GM19023 (cell line): ENCODE measurements at regions not wholly inside any gene's neighbourhood (a gene's known extent, or its start where the extent isn't known, plus 50 kb on each side); places are given as distances from the start of the nearest gene placed in this dataset.
"Not testable (repeated sequence)": the region's sequence is repeated elsewhere in the genome, so short reads cannot be mapped to it uniquely, and the experiment has no call there.

Experiments
- ATAC-seq: cut with Tn5 transposase; IDR thresholded peaks from one replicate; pipeline ENCODE4 v1.9.1; 2021; ENCODE audit warnings: mild to moderate bottlenecking, moderate library complexity; ENCODE audit not compliant: unreplicated experiment

DNA sequence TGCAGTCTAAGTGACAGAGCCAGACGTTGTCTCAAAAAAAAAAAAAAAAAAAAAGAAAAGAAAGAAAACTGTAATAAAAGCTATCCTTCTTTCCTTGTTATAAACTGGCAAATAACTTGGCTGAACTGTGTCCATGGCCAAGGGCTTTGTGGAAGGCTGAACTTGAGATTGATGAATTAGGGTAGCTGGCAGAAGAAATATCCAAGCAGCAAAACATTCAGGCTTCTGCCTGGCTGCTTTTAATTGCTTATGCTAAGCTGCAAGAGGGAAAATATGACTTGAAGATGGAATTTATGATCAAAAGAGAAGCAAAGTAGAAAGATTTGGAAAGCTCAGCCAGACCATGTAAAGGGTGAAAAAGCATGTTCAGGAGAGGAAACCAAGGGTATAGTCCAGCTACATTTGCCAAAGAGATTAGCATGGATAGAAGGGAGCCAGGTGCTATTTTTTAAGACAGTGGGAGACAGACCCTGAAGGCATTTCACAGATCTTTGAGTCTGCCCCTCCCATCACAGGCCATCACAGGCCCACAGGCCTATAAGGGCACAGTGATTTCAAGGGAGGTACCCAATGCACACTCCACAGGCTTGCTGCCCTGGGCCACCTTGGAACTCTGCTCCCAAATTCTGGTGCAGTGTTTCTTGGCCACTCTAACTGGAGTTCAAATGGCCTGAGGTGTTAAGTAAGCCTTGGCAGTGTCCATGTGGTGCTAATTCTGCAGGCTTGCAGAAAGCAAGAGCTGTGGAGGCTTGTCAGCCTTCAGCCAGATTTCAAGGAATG lies 226.0 kb downstream of the AEBP2 start:
- ATAC-seq, result no peak

DNA sequence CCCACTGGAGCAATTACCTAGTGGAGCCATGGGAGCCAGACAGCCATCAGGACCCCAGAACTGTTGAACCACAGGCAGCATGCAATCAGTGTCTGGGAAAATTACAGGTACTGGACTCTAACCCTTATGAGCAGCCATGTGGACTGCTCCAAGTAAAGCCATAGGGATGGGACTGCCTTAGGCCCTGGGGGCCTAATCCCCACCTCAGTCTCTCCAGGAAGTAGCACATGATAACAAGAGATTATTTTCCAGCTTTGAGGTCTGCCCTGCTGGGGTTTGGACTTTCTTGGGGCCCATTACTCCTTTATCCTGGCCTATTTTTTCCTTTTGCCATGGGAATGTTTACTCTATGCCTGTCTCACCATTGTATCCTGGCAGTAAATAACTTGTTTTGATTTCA lies 226.8 kb downstream of the AEBP2 start:
- ATAC-seq, result no peak

DNA sequence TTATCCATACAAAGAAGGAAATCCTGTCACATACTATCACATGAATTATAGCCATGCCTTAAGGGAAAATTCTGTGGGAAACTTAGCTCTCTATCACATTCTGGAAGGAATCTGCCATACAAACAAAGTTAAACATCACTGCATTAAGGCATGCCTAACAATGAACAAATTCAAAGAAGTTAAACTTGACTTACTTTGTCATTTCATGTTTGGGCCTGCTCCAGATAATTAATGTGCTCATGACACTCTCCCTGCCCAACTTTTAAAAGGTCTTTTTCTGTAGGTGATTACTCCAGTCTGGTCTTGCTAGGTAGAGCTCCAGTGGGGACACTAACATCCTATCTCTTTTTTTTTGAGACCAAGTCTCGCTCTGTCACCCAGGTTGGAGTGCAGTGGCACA lies 230.5 kb downstream of the AEBP2 start:
- no peak for ATAC-seq

DNA sequence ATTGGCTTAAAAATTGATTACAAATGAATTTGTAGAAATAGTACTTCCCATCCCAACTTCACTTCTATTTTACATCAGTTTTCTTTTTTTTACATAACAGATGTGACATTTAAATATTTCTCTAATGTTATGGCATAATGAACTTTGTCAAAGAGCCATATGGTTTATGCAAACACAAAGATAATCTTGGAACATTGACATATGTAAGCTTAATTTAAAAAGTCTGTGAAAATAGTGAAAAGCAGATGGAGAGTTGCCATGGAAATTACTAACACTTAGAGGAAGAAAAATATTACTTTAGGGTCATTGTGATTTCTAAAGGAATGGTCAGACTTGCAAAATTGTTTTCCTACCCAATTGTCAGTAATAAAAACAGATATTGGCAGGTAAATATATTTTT lies 232.4 kb downstream of the AEBP2 start:
- no peak for ATAC-seq

DNA sequence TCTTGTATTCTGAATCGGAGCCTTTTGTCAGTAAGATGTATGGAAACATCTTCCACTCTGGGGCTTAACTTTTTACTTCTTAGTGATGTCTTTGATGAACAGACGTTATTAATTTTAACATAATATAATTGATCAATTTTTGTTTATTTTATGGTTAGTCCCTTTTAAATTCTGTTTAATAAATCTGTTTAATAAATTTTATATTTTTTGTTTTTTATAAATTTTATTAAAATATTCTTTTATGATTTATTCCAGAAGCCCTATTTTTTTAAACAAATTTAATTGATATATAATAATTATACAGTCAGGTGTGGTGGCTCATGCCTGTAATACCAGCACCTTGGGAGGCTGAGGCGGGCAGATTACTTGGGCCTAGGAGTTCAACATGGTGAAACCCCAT lies 235.1 kb downstream of the AEBP2 start:
- ATAC-seq, result no peak

DNA sequence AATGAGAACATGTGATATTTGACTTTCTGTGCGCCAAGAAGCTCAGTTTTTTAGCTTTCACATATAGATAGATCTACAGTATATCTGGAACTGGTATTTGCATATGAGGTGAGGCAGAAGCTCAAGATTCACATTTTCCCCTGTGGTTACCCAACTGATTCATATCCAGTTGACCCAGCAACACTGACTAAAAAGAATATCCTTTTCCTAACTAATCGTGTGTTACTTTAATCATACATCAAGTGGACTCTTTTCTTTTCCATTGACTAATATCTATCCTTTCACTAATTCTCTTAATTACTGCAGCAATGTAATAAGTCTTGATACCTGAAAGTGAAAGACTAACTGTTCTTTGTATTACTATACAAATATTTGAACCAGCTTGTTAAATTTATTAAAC lies 236.1 kb downstream of the AEBP2 start:
- ATAC-seq, result no peak

DNA sequence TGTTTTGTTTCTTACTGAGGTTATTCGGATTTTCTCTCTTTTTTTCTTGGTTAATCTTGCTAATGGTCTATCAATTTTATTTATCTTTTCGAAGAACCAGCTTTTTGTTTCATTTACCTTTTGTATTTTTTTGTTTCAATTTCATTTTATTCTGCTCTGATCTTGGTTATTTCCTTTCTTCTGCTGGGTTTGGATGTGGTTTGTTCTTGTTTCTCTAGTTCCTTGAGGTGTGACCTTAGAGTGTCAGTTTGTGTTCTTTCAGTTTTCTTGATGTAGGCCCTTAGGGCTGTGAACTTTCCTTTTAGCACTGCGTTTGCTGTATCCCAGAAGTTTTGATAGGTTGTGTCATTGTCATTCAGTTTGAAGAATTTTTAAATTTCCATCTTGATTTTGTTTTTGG lies 239.2 kb downstream of the AEBP2 start:
- not testable (repeated sequence) for ATAC-seq

DNA sequence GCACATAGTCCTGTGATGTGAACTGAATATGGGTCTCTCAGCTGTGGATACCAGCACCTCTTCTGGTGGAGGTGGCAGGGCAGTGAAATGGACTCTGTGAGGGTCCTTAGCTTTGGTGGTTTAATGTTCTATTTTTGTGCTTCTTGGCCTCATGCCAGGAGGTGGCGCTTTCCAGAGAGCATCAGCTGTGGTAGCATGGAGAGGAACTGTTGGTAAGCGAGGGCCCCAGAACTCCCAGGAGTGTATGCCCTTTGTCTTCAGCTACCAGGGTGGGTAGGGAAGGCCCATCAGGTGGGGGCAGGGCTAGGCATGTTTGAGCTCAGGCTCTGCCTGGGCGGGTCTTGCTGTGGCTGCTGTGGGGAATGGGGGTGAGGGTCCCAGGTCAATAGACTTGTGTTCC lies 241.7 kb downstream of the AEBP2 start:
- ATAC-seq, result no peak

DNA sequence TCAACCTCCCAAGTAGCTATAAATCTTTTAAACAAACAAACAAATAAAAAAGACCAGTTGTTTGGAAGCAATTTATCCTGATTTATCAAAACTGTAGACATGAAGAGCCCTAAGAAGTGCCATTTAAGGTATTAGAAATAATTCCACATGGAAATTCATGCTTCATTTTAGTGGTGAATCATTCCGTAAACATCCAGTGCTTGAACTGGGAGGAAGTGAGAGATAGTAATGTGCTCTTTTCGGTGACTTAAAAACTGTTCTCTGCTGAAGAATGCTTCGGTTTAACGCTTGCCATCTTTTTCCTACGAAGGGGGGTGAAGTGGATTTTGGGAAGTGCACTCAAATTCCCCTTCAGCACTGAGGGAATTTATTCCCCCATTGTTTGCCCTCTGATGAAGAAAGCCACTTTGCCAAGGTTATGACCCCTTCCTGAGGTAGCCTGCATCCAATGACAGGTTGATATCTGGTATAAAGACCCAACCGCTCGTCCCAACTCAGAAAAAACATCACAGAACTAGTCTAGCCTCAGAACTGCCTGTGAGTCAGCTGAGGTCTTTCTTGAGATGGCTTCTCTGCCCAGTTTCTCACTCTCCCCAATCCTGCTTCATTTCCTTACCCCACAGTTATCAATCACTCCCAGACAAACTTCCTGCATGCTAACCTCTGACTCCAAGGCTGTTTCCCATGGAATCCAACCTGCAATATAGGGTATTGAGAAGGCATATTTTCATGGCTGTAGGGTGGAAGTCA lies 244.1 kb downstream of the AEBP2 start:
- ATAC-seq, result no peak

DNA sequence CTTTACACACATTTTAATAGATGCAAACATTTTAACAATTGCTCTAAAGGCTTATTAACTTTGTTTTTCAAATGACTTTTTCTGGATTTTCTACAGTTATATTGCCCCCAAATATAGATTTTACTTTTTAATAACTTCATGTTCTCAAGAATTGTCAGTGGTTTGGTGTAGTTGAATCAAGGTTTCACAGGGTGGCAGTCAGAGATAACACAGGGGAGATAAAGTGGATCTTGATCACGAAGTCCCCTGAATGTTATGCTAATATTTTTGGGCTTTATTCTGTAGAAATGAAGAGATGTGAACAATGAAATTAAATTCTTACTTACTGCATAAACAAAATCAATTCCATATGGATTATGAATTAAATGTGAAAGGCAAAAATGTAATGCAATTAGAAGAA lies 248.1 kb downstream of the AEBP2 start:
- ATAC-seq, result no peak

DNA sequence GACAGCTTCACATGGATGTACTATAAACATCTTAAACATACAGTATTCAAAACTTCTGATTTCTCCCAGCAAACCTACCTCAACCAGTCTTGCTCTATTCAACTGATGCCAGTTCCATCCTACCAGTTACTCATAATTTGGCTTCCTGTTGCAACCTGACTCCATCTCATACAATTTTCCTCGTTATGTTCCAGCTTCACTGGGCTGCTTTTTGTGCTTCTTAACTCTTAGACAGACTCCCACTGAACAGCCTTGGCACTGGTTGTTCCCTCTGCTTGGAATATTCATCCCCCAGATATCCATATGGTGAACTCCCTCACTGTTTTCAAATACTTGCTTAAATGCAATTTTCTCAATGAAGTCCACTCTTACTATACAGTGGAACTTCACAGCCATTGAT lies 249.2 kb downstream of the AEBP2 start:
- no peak for ATAC-seq

DNA sequence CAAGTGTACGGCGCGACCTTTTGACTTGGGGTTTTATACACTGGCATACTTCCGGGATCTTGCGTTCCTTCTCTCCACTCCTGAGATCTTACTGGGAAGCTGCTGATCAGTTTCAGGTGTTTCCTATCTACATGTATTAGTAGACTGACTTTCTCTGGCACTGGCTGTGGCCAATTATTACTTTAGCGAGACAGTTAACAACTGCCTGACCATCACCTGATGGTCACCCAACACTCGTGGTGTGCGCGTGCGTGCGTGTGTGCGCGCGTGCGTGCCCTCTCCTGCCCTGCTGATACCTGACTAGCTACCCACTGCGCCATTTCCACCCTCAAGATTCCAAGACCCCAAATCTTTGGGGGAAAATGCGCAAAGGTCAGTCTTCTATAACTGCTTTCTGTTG lies 249.9 kb downstream of the AEBP2 start:
- ATAC-seq, result no peak

DNA sequence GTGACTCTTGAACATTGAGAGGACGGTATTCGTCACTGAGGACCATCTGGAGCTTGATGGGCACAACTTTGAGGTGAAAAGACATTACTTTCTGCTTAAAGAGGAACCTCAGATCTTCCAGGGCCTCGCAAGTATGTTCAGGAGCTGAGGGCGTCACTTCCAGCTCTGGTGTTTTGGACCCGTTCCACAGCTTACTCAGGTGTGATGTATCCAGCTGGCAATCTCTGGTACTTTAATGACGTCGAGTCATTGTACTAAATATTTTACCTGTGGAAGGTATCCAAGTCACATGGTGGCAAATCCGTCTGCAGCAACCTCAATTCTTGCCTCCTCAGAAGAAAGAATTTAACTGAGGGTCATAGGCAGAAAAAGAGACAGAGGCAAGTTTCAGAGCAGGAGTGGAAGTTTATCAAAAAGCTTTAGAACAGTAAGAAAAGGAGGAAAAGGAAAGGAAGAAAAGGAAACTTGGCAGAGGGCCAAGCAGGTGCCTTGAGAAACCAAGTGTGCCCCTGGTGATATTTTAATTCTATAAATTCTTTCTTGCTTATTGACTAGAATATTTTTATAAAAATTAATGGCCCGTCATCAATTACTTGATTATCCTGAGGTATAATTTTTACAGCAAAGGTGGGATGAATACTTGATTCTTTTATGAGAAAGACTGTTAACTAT lies 250.6 kb downstream of the AEBP2 start:
- no peak for ATAC-seq

DNA sequence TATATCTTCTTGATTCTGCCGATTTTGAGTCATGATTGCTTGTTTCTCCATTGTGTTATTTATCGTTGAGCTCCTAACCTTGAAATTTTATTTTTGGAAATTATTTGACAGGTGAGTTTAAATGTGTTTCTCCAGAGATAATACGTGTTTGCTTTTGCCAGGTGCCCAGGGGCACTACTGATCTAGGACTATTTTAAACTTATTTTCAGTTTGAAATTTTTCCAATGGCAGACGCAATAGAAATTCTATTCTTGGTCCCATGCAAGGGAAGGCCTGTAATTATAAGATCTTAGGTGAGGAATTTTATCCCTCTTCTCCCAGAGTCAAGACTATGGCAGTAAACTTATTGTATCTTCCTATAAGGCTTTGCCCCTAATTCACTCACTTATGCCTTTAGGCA lies 252.8 kb downstream of the AEBP2 start:
- no peak for ATAC-seq

DNA sequence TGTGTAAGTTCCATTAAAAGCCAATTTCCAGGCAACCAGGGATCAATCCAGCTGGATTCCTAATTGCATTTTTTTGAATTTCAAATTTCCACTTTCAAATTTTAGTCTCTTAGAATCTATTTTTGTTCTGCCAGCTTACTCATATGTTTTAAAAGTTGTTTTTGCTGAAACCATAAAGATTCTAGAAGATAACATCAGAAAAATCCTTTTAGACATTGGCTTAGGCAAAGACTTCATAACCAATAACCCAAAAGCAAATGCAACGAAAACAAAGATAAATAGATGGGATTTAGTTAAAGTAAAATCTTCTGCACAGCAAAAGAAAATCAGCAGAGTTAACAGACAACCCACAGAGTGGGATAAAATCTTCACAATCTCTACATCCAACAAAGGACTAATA lies 253.3 kb downstream of the AEBP2 start:
- no peak for ATAC-seq

DNA sequence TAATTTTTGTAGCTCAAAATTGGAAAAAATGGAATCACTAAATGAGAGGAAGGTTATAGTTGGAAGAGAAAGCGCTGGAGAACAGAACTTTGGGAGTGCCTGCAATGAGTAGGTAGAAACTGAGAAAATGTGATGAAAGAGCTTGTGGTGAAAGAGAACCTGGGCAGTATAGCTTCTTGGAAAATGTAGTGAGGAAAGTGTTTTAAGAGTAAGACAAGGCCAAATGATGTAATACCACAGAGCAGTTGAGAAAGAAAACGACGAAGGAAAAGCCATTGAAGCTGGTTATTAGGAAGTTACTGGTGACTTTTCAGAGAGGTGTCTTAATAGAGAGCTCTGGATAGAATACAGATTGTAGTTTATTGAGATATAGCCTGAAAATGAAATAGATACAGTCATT lies 255.3 kb downstream of the AEBP2 start:
- ATAC-seq, result no peak

DNA sequence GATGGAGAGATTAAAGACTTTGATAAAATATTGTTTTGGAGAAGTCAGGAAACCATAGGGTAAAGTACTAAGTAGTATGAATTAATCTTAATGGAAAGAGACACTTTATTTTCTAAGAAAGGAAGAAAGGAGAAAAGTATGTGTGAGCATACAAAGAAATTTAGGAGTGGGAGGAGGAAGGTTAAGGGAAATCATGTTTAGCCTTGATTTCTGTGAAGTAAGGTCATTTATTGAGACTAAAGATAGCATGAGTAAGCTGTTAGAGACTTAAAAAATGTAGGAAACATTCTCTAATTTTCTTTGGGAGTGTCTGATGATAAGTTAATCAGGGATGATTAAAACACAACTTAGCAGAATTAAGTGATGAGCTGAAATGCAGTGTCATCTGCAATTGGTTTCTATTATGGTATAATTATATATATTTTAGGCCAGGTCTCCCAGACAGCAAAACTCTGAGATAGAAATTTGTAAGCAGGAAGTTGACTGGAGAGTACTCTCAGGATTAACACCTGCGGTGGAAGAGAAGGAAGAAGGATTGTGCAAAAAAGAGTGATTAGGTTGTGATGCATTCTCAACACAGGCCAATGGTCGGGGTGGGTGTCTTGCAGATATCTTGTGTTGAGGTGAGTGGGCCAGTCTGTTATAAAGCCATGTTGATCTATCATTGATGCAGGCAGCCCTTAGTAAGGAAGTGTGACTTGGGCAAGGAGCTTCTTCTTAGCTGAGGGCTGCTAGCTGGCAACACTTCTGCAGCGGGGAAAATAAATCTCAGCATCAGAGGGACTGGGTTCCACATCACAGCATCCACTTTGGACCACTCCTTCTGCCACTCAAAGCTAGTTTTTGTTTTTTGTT lies 256.2 kb downstream of the AEBP2 start:
- ATAC-seq, result no peak

DNA sequence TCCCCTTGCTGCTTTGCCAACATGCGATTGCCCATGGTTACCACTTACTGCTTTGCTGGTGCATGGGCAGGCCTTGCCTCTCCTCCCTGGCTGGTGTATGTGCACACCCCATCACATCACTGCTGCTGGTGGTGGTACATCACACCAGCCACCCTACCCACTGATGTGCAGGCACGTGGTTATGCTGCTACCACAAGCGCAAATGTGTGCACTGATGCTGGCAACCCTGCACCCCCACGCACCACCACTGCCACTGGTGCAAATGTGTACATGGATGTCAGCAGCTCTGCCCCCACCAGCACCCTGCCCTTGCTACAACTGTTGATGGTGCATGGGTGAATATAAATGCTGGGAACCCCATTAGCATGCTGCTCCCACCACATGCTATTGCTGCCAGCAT lies 261.7 kb downstream of the AEBP2 start:
- ATAC-seq, result no peak

DNA sequence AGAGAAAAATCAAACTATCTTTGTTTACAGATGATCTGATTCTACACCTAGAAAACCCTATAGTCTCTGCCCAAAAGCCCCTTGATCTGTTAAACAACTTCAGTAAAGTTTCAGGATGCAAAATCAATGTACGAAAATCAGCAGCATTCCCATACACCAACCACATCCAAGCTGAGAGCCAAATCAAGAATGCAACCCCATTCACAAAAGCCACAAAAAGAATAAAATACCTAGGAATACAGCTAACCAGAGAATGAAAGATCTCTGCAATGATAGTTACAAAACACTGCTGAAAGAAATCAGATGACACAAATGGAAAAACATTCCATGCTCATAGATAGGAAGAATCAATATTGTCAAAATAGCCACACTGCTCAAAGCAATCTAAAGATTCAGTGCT lies 265.7 kb downstream of the AEBP2 start:
- no peak for ATAC-seq

DNA sequence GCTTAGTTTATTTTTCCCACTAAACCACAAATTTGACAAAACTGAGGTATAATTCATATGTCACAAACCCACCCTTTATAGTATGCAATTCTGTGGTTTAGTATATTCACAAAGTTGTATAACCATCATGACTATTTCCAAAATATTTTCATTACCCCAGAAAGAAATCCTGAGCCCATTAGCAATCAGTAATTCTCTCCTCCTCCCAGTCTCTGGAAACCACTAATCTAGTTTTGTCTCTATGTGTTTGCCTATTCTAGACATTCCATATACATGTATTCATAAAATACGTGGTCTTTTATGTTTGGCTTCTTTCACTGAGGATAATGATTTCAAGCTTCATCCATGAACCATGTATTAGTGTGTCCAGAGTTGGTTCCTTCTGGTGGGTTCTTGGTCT lies 267.6 kb downstream of the AEBP2 start:
- no peak for ATAC-seq

DNA sequence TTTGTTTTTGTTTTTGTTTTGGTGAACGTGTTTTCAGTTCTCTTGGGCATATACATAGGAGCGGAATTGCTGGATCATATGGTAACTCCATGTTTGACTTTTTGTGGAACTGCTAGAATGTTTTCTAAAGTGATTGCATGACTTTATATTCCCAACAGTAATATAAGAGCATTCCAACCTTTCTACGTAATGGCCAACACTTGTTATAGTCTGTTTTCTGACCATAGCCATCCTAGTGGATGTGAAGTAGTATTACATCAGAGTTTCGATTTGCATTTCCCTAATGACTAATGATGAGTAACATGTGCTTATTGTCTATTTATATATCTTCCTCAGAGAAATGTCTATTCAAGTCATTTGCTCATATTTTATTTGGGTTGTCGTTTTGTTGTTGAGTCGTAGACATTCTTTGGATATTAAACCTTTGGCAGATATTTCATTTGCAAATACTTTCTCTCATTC lies 268.7 kb downstream of the AEBP2 start:
- no peak for ATAC-seq
